SK-N-MC (cell line): ENCODE measurements at regions not wholly inside any gene's neighbourhood (a gene's known extent, or its start where the extent isn't known, plus 50 kb on each side); places are given as distances from the start of the nearest gene placed in this dataset.

Source experiments
- EZH2 ChIP-seq: fragments of 200-600 bp; sonication (generic); IDR thresholded peaks from one replicate; pipeline ENCODE4 v1.6.1; 2017; ENCODE audit warnings: antibody characterized with exemption
- POLR2AphosphoS5 ChIP-seq: IDR thresholded peaks from 2 replicates; pipeline ENCODE4 v1.6.1; 2012; ENCODE audit warnings: mild to moderate bottlenecking, low read depth, low read length, borderline replicate concordance

- TF ChIP-seq EZH2 (no peak), POLR2AphosphoS5 (no peak)
Measured at GRCh38 chr4:112853662-112854256, 195.7 kb upstream of the ANK2 start.
